SKM-1 treated with dmso at 0.1 percent for 144 hours (cell line): ENCODE measurements at regions not wholly inside any gene's neighbourhood (a gene's known extent, or its start where the extent isn't known, plus 50 kb on each side); places are given as distances from the start of the nearest gene placed in this dataset.

Source experiments
- DNase-seq: peaks from one replicate; lab custom pipeline; 2025; ENCODE audit not compliant: unreplicated experiment; lab: John Stamatoyannopoulos, UW

DNA sequence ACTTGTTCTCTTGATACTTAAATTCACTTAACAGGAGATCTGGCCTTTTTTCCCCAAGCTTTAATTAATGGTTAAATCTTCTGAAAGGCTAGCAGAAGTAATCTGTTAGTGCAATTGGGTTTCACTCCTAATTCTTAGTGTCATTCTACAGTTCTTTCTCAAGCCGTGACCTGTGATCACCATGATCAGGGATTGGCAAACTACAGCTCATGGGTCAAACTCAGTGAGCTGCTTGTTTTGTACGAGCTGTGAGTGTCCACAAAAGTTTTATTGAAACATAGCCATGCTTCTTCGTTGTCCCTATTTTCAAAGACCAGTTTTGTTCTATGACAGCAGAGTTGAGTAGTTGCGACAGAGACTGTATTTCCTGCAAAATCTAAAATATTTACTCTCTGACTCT, 109.4 kb upstream of the KCNJ15 start:
- DNase-seq = no peak

DNA sequence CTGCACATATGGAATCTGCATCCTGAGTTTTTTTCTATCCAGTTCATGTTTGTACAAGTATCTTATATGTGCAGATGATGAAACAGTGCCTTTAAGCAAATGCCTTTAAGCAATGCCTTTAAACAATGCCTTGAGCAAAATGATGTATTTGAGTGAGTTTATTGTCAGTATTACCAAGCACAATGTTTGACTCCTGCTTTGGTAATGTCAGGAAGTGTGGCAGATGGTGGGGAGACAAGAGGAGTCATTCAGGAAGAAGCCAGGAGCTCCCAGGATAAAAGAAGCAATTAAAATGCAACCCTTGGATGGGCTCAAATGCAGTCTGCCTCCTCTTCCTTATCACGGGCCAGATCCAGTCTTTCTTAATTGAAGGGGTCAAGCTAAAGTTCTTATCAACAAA, 108.7 kb upstream of the KCNJ15 start:
- no peak for DNase-seq

DNA sequence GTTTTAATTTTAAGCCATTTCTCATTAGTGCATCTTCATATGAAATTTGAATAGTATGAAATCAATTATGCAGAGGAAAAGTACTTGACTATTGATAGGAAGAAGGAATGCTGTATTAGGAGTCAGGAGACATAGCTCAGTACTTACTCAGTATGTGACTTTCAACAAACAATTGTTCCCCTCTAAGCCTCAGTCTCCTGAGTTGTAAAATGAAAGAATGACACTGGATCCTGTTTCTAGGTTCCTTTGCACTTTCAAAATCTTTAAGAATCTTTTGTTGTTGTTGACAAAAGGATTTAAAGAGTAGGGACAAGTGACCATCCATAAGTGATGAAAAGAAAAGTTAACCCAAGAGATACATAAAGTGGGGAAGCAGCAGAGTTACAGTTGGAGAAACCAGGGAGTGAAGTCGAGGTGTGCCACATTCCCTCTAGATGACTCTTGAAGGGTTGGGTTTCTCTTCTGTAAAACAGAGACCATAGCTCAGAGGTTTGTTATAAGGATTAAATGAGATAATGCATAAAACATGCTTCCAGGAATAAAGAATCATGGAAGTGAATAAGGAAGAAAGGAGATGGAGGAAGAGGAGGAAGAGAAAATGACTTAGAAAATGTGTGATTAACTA, 105.7 kb upstream of the KCNJ15 start:
- no peak for DNase-seq

DNA sequence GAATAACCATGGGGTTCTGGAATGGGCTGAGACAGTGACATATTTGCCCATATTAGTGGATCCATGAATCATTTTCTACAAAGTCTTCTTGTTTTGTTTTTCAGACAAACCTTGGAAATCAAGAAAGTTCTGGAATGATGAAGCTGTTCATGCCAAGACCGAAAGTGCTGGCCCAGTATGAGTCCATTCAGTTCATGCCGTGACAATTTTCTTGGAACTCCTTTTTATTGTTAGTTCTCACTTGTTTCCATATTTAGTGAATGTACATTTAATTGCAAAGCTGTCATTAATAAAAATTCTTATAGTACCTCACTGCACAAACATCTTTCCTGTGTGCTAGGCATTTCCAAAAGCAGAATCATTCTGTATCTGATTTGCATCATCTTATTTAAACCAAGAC, 100.6 kb upstream of the KCNJ15 start:
- no peak for DNase-seq

DNA sequence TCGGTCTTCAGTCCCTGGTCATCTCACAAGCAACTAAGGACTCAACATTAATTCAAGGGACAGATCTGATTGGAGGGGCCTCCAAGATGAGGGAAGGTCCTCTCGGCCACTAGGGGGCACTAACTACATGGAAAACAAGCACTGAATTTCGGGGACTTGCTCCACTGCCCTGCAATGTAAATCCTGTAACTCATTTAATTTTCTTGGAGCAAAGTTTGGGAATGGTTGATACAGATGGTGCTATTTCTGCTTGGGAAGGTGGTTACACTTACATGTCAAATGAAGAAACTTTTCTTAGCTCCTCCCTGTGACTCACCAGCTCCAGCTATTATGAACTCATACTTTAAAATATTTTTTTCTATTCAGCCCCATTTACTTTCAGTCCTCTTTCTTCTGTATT, 97.4 kb upstream of the KCNJ15 start:
- peak; percentile 42 for DNase-seq

DNA sequence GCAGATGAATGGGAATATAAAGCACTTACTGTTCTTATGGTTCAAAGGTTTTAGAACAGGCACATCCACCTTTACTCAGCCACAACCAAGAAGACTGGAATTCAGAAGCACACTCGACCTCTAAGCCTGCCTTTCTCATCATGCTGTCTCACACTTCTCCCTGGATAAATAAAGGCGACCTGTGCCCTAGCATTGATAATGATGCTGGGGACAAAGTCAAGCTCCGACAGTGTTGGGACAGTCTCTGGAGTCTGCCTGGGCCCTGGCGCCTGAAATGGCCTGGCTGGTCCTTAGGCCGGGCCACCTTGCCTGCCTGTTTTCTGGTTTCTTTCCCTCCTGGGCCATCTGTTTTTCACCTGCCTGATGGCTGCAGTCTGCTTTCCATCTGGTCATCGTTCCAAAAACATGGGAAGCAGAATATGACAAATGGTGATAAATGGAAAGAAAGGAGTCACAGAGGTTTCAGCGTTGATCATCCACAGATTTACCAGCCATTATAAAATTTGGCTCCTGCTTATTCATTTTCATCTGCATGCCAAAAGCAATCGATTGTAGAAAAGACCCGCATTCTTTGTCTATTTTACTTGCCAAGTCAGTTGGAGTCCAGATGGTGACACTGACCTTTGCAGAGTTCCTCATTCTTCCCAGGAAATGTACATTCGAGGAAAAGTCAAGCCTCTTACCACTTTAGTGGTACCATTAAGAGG, 91.2 kb upstream of the KCNJ15 start:
- DNase-seq = no peak

DNA sequence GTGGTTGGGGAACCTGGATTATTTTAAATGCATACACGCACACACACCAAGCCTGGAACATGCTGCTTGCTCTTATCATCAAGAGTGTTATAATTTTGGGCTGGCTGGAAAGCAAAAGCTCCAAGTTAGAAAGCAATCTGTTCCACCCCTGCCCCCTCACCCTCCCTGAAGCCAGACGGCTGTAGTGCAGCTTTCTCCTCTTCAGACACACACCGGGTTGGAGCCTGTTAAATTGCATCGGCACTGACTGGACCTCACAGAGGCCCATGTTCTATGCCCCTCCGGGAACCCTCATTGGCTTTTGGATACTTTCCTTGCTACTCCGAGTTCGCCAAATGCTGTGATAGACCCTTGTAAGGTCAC, 90.6 kb upstream of the KCNJ15 start:
- DNase-seq = no peak

DNA sequence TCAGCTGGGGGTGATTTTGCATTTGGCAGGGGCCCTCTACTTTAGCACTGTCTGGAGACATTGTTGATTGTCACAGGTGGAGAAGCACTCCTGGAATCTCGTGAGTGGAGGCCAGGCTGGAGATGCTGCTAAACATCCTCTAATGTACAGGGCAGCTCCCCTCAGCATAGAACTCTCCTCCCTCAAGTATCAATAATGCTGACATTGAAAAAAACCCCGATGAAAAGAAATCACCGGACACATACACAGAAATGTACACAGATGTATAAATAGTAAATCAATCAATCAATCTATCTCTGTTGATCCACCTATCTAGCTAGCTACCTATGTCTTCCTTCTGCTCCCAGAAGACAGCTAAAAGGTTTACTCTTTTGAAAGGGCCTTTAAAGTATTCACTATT, 89.4 kb upstream of the KCNJ15 start:
- no peak for DNase-seq

DNA sequence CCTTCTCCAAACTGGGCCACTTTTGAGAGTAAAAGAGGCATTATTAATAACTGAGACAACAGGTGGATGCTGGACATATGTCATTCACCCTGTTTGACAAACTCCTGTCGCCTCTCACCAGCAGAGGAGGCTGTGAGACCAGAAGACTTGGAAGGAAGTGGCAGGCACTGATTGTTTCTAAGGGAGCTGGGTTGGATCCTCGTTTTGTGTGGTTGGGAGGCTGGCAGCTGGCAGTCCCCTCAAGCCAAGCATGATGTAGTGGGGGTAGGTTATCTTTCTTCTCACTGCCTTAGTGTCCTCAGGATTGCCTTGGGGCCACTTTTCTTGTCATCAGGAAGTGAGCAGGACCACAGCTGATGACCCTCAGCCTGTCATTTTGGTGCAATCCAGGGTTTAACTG, 86.5 kb upstream of the KCNJ15 start:
- DNase-seq = no peak

DNA sequence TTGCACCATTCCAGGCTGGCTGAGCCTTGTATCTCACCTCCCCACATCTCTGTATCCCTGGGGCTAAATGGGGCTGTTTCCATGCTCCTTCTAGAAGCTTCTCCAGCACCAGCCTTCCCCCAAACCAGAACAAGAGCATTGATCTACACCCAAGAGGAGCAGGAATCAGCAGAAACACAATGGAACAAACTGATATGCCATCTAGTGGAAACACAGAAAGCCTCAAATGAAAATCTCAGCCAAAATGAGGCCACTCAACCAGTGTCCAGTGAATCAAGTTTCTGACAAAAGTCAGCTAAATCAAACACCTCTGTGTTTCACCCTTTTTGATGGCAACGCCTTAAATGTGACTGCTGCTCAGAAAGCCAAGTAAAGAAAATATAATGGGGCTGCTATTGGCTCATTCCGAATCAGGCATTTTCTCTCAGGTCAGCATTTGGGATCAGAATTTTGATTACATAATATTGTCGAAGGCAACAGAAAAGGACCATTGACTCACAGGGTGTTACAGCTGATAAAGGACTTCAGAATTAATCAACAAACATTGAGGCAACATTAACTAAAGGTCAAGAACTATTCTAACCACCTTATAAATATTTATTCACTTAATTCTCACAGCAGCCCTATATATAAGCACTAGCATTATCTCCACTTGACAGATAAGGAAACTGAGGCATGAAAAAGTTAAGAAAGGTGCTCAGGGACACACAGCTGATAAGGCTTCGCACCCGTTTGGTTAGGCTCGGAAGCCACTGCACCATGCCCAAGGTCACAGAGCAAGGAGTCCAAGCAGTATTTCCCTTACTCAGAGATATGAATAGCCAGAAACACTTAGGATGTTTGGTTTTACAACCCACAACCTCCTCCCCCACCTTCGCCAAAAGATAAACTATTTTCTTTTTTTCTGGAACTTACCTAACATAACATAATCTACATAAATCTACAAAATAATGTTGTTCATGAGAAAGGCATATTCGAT, 85.8 kb upstream of the KCNJ15 start:
- DNase-seq = no peak

DNA sequence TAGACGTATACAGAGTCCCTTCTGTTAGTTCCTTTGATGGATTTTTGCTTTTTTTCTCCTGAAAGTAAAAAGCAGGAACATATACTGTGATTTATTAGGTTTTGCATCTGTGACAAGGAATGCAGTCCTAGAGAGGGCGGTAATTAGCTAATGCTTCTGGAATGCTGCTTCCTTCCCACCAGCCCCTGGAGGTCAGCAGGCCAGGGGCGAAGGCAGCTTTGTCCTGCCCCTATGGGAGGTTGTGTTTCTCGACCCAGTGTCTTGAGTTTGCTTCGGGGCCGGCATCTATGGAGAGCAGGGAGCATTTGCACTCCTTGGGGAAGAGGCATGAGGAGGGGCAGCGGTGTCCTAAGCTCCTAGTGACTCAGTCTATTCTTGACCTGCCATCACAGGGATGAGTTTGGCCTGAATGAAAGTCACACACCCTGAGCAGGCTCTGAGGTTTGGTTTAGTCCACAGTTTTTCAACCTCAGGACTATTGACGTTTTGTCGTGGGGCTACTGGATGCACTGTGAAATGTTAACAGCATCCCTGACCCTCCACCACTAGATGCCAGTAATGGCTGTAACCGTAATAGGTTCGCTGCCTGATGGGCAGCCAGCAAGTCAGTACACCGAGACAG, 85.0 kb upstream of the KCNJ15 start:
- DNase-seq = no peak

DNA sequence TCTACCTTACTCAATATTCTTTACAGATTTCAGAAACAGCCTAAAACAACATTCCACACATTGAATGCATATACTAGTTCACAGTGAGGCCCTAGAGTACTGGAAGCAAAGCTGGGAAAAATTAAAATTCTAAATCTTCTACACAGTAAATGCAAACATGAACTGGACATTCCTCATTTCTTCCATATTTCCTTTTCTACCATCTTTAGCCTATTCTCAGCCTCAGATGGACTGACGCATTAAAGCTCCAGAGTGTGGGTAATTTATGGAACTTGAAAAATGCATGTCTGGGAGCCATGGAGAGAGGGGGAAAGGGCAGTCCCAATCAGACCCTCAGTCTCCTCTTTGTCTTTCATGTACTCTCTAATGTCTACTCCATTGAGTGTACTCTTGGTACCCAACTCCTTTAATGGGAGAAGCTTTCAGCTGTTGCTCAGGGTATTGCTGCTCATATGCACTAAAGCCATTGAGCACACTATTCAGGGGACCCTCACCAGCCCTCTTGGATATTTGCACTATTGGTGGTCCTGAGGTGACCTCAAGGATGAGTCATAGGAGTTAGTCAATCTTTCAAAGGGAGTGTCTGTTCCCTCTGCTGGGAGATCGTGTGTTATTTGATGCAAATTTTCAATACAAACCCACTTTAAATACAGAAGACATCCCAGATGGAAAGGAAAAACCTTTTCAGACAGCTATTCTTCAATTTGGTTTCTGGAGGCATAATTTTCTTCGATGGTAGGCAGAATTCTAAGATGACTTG, 83.3 kb upstream of the KCNJ15 start:
- DNase-seq = no peak

DNA sequence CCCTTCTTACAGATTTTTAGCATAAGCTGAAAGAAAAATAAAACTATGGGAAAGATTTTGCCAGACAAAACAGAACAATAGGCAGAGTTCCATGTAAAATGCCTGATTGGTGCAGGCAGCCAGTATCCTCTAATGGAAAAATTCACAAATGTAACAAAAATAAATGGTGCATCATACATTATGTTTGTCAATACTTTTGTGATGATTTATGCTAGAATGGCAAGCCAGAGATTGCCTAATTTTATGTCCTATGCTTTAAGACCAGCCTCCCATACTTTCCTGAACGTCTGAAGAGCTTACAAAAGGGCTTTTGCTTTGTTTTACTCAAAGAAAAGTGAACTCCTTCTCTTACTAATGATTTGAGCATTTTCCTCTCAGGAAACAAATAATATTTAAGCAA, 81.5 kb upstream of the KCNJ15 start:
- no peak for DNase-seq

DNA sequence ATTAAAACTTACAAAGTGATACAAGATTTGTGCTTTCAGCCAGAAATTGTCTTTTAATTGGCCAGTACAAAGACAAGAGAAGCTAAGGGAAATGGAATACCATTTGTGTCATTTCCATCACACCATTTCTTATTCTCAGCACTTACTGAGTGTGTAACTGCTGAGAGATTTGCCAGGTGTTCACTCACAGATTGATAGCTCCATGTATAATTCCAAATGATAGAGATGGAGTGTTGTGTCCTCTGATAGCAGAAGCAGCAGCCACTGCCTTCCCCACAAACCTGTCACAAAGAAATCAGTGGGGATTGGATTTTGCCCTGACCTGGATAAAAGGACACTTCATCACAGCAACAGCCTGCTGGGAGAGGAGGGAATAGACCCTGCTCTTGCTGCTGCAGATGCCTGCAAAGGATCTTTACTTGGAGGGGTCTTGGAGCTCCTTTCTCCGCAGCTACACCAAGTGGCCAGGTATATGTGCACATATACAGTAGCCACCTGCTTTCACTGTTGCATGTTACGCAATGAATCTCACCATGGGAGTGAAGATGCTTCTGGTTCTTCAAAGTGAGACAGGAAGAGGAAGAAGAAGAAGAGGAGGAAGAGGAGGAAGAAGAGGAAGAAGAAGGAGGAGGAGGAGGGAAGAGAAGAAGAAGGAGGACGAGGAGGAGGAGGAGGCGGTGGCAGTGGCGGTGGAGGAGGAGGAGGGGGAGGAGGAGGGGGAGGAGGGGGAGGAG, 78.7 kb upstream of the KCNJ15 start:
- no peak for DNase-seq

DNA sequence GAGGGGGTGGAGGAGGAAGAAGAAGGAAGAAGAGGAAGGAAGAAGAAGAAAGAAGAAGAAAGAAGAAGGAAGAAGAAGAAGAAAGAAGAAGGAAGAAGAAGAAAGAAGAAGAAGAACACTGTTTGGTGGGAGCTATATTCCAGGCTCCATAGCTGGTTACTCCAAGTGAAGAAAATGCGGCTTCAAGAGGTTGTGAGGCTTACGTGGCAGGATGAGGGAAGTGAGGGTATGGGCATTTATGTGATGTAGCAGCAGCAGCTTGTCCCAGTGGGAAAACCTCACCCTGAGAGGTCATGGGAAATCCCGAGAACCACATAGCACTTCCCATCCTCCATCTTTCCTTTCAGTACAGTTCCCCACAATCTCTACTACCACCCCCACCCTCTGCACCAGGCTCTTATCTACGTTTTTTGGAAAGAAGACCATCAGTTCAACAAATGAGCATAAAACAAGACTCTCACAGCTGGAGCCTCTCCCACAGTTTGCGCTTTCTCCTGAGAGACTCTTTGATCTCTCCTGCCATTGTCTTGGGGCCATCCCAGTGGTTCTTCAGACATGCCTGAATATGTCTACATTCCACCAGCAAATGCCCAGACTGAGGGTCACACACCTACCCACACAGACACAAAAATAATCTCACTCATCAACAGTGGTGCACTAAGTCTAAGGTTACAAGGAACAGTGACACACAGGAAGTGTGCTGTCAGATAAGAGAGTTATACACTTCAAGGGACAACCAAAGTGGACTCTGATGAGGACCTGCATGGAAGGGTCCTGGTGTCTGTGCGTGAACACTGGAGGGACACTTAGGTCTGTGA, 77.9 kb upstream of the KCNJ15 start:
- DNase-seq = no peak

DNA sequence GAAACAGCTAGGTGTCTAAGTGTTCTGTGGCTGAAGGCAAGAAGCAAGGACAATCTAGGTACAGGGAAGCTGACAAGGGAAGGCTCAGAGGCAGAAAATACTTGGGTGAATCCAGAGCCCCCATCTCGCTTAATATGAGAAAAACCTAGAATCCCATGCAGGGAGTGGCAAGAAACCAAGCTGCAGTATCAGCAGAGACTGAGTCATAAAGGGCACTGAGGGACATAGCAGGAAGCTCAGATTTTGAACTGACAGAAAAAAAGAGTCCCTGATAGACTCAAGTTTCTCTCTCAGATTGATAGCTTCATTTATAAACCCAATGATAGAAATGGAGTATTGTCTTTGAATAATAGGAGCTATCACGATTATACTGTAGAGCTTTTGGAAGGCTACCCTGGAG, 77.3 kb upstream of the KCNJ15 start:
- no peak for DNase-seq

DNA sequence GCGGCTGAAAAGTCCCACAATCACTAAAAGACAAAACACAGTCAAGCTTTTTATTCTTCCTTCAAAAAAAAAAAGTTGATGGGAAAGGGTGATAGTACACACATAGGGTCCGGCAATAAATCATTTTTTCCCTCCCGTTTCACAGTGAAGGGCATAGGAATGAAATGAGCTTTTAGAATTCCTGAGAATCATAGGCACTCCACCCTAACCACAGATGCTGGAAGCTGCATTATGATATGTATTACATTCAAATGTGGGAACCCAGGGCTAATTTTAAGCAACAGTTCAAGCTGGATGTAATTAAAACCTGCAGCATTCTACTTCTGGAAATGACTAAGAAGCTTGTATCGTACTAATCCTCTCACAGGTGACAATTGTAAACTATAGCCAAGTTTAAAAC, 75.7 kb upstream of the KCNJ15 start:
- DNase-seq = no peak

DNA sequence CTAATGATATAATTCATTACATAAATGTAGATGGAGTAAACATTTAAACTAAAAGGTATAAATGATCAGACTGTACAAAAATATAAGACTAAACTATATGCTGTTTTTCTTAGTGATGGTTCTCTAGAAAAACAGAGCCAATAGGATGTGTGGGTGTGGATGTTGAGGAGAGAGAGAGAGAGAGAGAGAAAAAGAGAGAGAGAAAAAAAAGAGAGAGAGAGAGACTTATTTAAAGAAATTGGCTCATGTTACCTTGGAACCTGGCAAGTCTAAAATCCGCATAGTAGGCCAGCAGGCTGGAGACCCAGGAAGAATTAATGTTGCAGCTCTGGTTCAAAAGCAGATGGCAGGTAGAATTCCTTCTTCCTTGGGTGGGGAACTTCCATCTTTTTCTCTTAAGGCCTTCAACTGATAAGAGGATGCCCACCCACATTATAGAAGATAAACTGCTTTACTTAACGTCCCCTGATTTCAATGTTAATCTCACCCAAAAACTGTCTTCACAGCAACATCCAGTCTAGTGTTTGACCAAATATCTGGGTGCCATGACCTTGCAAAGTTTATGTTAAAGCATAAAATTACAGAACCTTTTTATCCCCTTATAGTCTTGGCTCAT, 74.3 kb upstream of the KCNJ15 start:
- DNase-seq = no peak

DNA sequence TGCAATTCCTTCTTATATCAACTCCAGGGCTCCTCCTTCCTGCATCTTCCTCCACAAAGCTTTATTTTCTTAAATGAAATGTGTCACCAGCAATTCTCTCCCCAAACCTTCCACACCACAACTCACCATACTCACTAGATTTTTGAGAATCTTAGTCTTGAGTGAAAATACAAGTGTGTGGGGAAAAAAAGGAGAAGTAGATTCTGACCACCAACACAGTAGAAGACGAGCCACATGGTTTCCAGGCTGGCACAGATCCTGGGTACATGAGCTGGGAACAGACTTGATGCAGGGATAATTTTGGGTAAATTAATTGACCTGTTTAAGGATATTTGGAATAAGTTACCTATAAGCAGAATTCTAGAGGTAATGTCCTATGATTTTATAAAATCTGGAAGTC, 72.8 kb upstream of the KCNJ15 start:
- DNase-seq = no peak
